Nephron progenitor cell (in vitro differentiated cells): ENCODE measurements at regions not wholly inside any gene's neighbourhood (a gene's known extent, or its start where the extent isn't known, plus 50 kb on each side); places are given as distances from the start of the nearest gene placed in this dataset.

Experiments used
- DNase-seq: peaks from one replicate; pipeline ENCODE4 v3.0.0; 2021
- H3K27ac Mint-ChIP-seq: 2 replicates; pipeline ENCODE4 v1.8.0; 2021; ENCODE audit warnings: mild to moderate bottlenecking, moderate library complexity, mixed read lengths
- H3K27me3 Mint-ChIP-seq: 2 replicates; pipeline ENCODE4 v1.8.0; 2021; ENCODE audit warnings: mild to moderate bottlenecking, low read depth, mixed read lengths; ENCODE audit not compliant: poor library complexity
- H3K36me3 Mint-ChIP-seq: 2 replicates; pipeline ENCODE4 v1.8.0; 2021; ENCODE audit warnings: low read depth, mixed read lengths
- H3K4me1 Mint-ChIP-seq: 2 replicates; pipeline ENCODE4 v1.8.0; 2021; ENCODE audit warnings: mixed read lengths
- H3K4me3 Mint-ChIP-seq: 2 replicates; pipeline ENCODE4 v1.8.0; 2021; ENCODE audit warnings: mild to moderate bottlenecking, moderate library complexity, mixed read lengths
- H3K9me3 Mint-ChIP-seq: 2 replicates; pipeline ENCODE4 v1.8.0; 2021; ENCODE audit warnings: mild to moderate bottlenecking, moderate library complexity, mixed read lengths
- TF ChIP-seq, protein P1 (sequence below): fragments of 200-600 bp; sonication (generic); IDR thresholded peaks from 2 replicates; pipeline ENCODE4 v1.5.0; 2021; ENCODE audit warnings: antibody characterized with exemption

- no peak for DNase-seq
- Mint-ChIP-seq H3K4me3 (no peak overlapping the region), H3K27ac (no peak overlapping the region), H3K9me3 (no peaks in the 10 kb centered on the region), H3K4me1 (peaks cover 6% of the 10 kb centered on the region), H3K36me3 (no peaks in the 10 kb centered on the region), H3K27me3 (peaks cover 87% of the 10 kb centered on the region)
- TF ChIP-seq, protein P1, sequence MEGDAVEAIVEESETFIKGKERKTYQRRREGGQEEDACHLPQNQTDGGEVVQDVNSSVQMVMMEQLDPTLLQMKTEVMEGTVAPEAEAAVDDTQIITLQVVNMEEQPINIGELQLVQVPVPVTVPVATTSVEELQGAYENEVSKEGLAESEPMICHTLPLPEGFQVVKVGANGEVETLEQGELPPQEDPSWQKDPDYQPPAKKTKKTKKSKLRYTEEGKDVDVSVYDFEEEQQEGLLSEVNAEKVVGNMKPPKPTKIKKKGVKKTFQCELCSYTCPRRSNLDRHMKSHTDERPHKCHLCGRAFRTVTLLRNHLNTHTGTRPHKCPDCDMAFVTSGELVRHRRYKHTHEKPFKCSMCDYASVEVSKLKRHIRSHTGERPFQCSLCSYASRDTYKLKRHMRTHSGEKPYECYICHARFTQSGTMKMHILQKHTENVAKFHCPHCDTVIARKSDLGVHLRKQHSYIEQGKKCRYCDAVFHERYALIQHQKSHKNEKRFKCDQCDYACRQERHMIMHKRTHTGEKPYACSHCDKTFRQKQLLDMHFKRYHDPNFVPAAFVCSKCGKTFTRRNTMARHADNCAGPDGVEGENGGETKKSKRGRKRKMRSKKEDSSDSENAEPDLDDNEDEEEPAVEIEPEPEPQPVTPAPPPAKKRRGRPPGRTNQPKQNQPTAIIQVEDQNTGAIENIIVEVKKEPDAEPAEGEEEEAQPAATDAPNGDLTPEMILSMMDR, result no peak
Measured at GRCh38 chr22:22428222-22429098, 80.1 kb downstream of the ZNF280B start.

GRCh38 chr22:22429369-22430108 is 79.0 kb downstream of the ZNF280B start:
- peaks cover 2% of the 10 kb centered on the region for H3K4me1 Mint-ChIP-seq
- H3K9me3 Mint-ChIP-seq, result peaks cover 10% of the 10 kb centered on the region
- H3K4me3 Mint-ChIP-seq, result no peak overlapping the region
- H3K27me3 Mint-ChIP-seq, result peaks cover 87% of the 10 kb centered on the region
- no peak overlapping the region for H3K27ac Mint-ChIP-seq
- no peak for DNase-seq
- no peaks in the 10 kb centered on the region for H3K36me3 Mint-ChIP-seq
- TF ChIP-seq, protein P1, result no peak

GRCh38 chr22:22430111-22430820 is 78.3 kb downstream of the ZNF280B start:
- no peak for DNase-seq
- Mint-ChIP-seq H3K36me3 (no peaks in the 10 kb centered on the region), H3K4me3 (no peak overlapping the region), H3K4me1 (no peaks in the 10 kb centered on the region), H3K27me3 (peaks cover 88% of the 10 kb centered on the region), H3K9me3 (peaks cover 15% of the 10 kb centered on the region), H3K27ac (no peak overlapping the region)
- TF ChIP-seq, protein P1, result no peak

DNA sequence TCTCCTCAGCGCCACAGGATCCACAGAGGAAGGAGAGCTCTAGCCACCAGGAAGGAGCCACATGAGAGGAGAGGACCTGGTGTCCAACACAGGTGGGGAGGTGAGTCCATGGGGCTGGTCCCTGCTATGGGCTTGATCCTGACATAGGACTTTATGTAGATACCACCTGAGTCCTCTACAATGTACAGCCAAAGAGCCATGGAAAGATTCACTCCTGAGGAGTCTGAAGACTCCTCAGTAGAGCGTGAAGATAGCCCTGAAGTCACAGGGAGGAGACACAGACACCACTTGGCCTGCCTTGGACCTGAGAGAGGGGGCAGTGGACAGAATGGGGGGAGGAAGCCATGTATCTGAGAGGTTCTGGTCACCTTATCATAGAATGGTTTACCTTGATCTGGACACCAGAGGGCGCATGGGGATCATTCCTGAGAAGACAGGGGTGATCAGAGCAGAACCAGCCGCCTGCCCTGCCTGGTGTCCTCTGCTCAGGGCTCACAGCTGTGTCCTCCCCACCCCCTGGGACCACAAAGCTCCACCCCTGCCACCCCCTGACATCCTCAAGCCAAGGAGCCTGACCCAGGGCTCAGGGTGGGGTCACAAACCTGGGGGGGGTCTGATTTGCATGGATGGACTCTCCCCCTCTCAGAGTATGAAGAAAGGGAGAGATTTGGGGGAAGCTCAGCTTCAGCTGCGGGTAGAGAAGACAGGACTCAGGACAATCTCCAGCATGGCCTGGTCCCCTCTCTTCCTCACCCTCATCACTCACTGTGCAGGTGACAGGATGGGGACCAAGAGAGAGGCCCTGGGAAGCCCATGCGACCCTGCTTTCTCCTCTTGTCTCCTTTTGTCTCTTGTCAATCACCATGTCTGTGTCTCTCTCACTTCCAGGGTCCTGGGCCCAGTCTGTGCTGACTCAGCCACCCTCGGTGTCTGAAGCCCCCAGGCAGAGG is 77.0 kb downstream of the ZNF280B start:
- Mint-ChIP-seq H3K36me3 (no peaks in the 10 kb centered on the region), H3K9me3 (peaks cover 19% of the 10 kb centered on the region), H3K27me3 (peaks cover 88% of the 10 kb centered on the region), H3K27ac (no peak overlapping the region), H3K4me3 (no peak overlapping the region), H3K4me1 (no peaks in the 10 kb centered on the region)
- TF ChIP-seq, protein P1, result peak; percentile 55
- DNase-seq, result peak; percentile 81

DNA sequence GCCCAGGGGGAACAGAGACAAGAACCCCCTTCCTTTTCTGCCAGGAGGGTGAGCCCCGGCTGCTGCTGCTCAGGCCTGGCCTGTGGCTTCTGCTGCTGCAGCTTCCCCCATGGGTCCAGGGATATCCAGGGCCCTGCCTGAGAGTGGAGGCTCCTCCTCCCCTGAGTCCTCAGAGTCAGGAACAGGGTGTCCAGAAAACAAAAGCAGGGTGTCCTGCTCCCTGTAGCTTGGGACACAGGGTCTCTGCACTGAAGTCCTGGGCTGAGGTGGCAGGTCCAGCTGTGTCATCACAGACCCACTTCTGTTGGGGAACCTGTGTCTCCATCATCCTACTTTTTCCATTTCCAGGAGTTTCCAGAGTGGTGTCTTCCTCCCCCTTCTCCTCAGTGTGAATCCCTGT is 76.1 kb downstream of the ZNF280B start:
- TF ChIP-seq, protein P1, result no peak
- no peaks in the 10 kb centered on the region for H3K36me3 Mint-ChIP-seq

More for the DNA sequence above, 76.1 kb downstream of the ZNF280B start:
- H3K9me3 Mint-ChIP-seq, result peaks cover 19% of the 10 kb centered on the region
- H3K27ac Mint-ChIP-seq, result no peak overlapping the region
- H3K4me1 Mint-ChIP-seq, result no peaks in the 10 kb centered on the region
- no peak overlapping the region for H3K4me3 Mint-ChIP-seq
- DNase-seq, result no peak
- peaks cover 89% of the 10 kb centered on the region for H3K27me3 Mint-ChIP-seq
